Brain microvascular endothelial cell (primary cell): ENCODE measurements at regions not wholly inside any gene's neighbourhood (a gene's known extent, or its start where the extent isn't known, plus 50 kb on each side); places are given as distances from the start of the nearest gene placed in this dataset.
"Not testable (repeated sequence)": the region's sequence is repeated elsewhere in the genome, so short reads cannot be mapped to it uniquely, and the experiment has no call there.

Experiments
- DNase-seq: peaks from one replicate; pipeline ENCODE4 v3.0.0-alpha.2; 2020
- H3K27ac ChIP-seq: fragments of 250-450 bp; sonication (Bioruptor Pico); 2 replicates; pipeline ENCODE4 v1.5.1; 2020; ENCODE audit warnings: mild to moderate bottlenecking, moderate library complexity
- H3K27me3 ChIP-seq: fragments of 250-450 bp; sonication (Bioruptor Pico); replicated peaks from 2 replicates; pipeline ENCODE4 v1.5.1; 2020; ENCODE audit warnings: mild to moderate bottlenecking
- H3K36me3 ChIP-seq: fragments of 250-450 bp; sonication (Bioruptor Pico); replicated peaks from 2 replicates; pipeline ENCODE4 v1.5.1; 2020; ENCODE audit warnings: mild to moderate bottlenecking
- H3K4me3 ChIP-seq: 2 replicates; pipeline ENCODE4 v1.5.1; 2011; ENCODE audit warnings: low read depth, mild to moderate bottlenecking, control low read depth, low read length, moderate library complexity
- CTCF ChIP-seq: IDR thresholded peaks from 2 replicates; pipeline ENCODE4 v1.5.1; 2011; ENCODE audit warnings: low read depth, mild to moderate bottlenecking, moderate library complexity, low read length, control low read depth, inconsistent platforms; ENCODE audit errors: missing control alignments
- in situ Hi-C: cut with HindIII; loops from 2 replicates; pipeline ENCODE4 v1.10.0; 2017; ENCODE audit warnings: low sequenced_read_pairs, low pct_ligation_motif_present

- no peak for TF ChIP-seq CTCF
- Histone ChIP-seq H3K27me3 (no peaks in the 10 kb centered on the region), H3K36me3 (no peaks in the 10 kb centered on the region), H3K27ac (no peak overlapping the region), H3K4me3 (no peak overlapping the region)
- in situ Hi-C loops: no loop called here
- no peak for DNase-seq
These were observed 102.3 kb downstream of the ALG10 start for GRCh38 chr12:34124608-34125007.

GRCh38 chr12:34126239-34126641, 103.9 kb downstream of the ALG10 start:
- no peak for TF ChIP-seq CTCF
- Histone ChIP-seq H3K27ac (no peak overlapping the region), H3K4me3 (no peak overlapping the region), H3K27me3 (no peaks in the 10 kb centered on the region), H3K36me3 (no peaks in the 10 kb centered on the region)
- DNase-seq: no peak
- in situ Hi-C loops: no loop called here

- Histone ChIP-seq H3K4me3 (no peak overlapping the region), H3K27ac (no peak overlapping the region), H3K36me3 (no peaks in the 10 kb centered on the region), H3K27me3 (no peaks in the 10 kb centered on the region)
- DNase-seq: no peak
- in situ Hi-C loops: no loop called here
- no peak for TF ChIP-seq CTCF
These were observed 104.5 kb downstream of the ALG10 start for GRCh38 chr12:34126805-34127204.

DNA sequence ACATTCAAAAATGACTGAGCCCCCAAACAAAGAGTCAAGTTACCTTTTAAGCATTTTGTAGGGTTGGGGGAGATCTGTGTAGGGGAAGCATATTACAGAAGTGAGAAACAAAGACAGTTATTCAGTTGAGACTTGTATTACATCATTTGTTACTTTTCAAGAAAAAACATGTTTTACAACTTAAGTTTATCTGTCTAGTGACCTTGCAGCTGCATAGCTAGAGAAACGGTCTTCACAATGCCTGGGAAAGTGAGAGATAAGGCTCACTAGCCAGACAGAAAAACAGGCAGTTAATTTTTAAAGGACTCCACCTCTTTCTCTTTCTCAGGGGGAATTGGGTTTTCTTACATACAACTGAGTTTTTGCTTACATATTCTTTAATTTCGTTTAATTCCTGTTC, 105.1 kb downstream of the ALG10 start:
- H3K4me3 ChIP-seq, in situ Hi-C loops, DNase-seq, H3K27me3 ChIP-seq, H3K27ac ChIP-seq, H3K36me3 ChIP-seq: not testable (repeated sequence)

DNA sequence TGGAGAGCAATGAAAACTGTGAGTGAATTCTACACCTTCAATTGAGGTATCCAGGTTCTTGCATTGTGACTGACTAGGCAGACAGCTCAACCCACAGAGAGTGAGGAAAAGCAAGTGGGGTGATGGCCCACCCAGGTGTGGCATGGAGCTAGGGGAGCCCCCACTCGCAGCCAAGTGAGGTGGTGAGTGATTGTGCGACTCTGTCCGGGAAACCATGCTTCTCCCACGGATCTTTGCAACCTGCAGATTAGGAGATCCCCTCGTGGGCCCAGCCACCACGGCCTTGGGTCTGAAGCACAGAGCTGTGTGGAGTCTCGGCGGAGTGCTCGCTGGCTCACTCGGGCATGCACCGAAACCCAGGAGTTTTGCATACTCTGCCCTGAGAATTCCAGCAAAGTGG, 120.1 kb downstream of the ALG10 start:
- DNase-seq: no peak
- in situ Hi-C loops: no loop called here
- Histone ChIP-seq H3K4me3 (no peak overlapping the region), H3K36me3 (no peaks in the 10 kb centered on the region), H3K27ac (no peak overlapping the region), H3K27me3 (no peaks in the 10 kb centered on the region)
- TF ChIP-seq CTCF: no peak

DNA sequence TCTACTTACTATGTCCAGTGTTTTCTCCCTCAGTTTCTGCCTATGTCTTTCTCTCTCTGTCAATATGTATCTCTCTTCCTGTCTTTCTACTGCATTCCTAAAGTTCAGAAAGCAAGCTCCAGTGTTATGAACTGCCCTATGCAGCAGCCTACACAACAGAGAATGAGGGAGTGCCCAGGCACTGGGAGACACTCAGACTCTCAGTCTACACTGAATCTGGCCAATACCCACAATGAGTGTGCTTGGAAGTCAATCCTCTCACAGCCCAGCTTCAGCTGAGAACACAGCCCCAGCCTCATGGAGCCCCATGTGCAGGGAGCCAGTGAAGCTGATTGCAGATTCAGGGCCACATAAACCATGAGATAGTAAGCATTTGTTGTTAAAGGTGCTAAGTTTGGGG, 128.7 kb downstream of the ALG10 start:
- Histone ChIP-seq H3K27me3 (no peaks in the 10 kb centered on the region), H3K4me3 (no peak overlapping the region), H3K27ac (no peak overlapping the region), H3K36me3 (no peaks in the 10 kb centered on the region)
- in situ Hi-C loops: no loop called here
- DNase-seq: no peak
- no peak for TF ChIP-seq CTCF
